Heart left ventricle (tissue), 13 donors: ENCODE measurements at regions not wholly inside any gene's neighbourhood (a gene's known extent, or its start where the extent isn't known, plus 50 kb on each side); places are given as distances from the start of the nearest gene placed in this dataset.

Experiments
- POLR2A ChIP-seq, 2 donors: fragments of 450-650 bp; IDR thresholded peaks; one replicate each; pipeline ENCODE4 v1.6.1; 2017; ENCODE audit warnings: antibody characterized with exemption in 2 of 2, mild to moderate bottlenecking in 2 of 2, moderate library complexity in 2 of 2
- TF ChIP-seq, protein P1 (sequence below), 12 donors: fragments of 200-600 bp; sonication (generic) in 4 of 12; IDR thresholded peaks; one replicate each; pipeline versions ENCODE4 v1.5.0 to v1.8.0; 2018 to 2022; ENCODE audit warnings: antibody characterized with exemption in 12 of 12, mild to moderate bottlenecking in 5 of 12
- donor health status: ischemic (EF 13 %, LVEDD 7.1; RV severe dilation, severe dysfunction).
- donor health status: DM: no; HTN: yes; CAD: no.
- donor health status: DM: no; HTN: no; CAD: no.
- donor health status: ischemic (EF 25% LVEDD 6.9; RV normal size, moderate dysfunction).
- donor health status: ischemic (EF 25% LVEDD 5.7; RV mildly dilated, moderate dysfunction).
- donor health status: ischemic (EF 35%, LVEDD 5.7; RV mildly dilated, moderate dysfunction).
- donor health status: nonischemic (EF 11% LVEDD 7.7; RV severe dilation, severe dysfunction).
- donor health status: DM: yes; HTN: yes; CAD: no.
- donor health status: PGD.
- donor health status: ischemic (EF 29% LVEDD 5.4; RV normal size, mild dysfunction).
- donor health status: nonischemic (EF 23%, LVEDD 6.1; RV moderate dilation, normal function).

DNA sequence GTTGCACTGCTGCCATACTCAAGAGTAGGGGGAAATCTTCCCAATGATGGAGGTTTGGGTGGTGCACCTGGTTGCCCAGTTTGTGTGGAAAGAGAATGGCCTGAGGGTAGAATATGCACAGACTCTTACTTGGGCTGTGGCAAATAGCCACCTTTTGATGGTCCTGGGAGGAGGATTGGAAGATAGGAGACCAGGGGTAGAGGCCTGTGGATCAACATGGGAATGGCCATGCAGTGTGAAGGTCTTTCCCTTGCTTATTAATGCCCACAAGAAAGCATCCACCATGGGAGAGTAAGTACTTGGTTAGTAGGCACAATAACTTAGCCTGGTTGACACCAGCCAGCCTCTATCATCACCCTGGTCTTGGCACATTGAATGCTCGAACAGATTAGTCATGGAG, 156.8 kb upstream of the LEF1 start:
- TF ChIP-seq POLR2A (IDR thresholded peaks at IDR 0.05) = no peak
- TF ChIP-seq, protein P1, sequence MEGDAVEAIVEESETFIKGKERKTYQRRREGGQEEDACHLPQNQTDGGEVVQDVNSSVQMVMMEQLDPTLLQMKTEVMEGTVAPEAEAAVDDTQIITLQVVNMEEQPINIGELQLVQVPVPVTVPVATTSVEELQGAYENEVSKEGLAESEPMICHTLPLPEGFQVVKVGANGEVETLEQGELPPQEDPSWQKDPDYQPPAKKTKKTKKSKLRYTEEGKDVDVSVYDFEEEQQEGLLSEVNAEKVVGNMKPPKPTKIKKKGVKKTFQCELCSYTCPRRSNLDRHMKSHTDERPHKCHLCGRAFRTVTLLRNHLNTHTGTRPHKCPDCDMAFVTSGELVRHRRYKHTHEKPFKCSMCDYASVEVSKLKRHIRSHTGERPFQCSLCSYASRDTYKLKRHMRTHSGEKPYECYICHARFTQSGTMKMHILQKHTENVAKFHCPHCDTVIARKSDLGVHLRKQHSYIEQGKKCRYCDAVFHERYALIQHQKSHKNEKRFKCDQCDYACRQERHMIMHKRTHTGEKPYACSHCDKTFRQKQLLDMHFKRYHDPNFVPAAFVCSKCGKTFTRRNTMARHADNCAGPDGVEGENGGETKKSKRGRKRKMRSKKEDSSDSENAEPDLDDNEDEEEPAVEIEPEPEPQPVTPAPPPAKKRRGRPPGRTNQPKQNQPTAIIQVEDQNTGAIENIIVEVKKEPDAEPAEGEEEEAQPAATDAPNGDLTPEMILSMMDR (IDR thresholded peaks at IDR 0.05) = no peak
